Lung microvascular endothelial cell (primary cell): ENCODE measurements at regions not wholly inside any gene's neighbourhood (a gene's known extent, or its start where the extent isn't known, plus 50 kb on each side); places are given as distances from the start of the nearest gene placed in this dataset.
"Not testable (repeated sequence)": the region's sequence is repeated elsewhere in the genome, so short reads cannot be mapped to it uniquely, and the experiment has no call there.

Source experiments
- DNase-seq, 2 donors: peaks; one replicate each; pipeline versions ENCODE4 v3.0.0 to v3.0.0-alpha.2; 2010; ENCODE audit warnings: low read depth in 2 of 2

DNA sequence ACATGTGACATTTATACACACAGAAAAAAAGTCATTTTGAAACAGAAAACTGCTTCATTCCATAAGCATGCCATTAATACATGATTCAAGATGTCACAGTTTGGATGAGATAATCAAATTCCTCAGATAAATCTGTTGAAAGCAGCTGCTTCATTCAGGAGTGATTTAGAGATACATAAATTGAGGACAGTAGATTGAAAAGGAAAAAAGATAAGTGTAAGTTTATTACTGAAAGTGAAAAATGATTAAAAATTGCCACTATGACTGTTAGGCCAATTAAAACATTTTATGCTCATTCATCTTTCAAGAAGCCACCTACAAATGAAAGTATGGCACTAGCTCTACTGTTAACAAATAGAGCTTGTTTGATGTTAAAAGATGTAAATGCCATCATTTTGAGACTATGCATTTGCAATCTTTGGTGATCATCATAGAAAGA, 136.9 kb upstream of the CDK6 start:
- DNase-seq: no peak

DNA sequence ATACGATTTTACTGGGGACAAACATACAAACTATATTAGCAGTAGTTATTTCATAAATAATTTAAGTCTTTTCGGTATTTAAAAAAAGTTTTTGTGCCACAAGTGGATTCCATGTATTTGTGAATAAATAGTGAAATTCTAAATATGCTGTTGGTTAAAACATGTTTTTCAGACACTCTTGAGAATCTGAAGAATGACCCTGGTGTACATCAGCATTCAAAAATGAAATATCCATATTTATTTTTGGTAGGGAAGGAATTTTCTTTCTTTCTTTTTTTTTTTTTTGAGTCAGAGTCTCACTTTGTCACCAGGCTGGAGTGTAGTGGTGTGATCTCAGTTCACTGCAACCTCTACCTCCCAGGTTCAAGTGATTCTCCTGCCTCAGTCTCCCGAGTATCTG, 136.1 kb upstream of the CDK6 start:
- no peak for DNase-seq

DNA sequence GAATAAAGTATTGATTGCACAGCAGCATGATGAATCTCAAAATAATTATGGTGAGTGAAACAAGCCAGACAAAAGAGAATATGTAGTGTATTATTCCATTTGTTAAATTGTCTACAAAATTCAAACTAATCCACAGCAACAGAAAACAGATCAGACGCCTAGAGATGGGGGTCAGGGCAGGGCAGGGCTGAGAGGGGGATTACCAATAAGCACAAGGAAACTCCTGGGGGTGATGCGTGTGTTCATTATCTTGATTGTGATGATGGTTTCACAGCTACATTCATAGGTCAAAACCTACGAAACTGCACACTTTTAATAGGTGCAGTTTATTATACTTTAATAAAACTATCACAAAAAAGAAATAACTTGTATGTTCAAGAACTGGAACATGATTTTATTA, 132.7 kb upstream of the CDK6 start:
- DNase-seq: no peak

DNA sequence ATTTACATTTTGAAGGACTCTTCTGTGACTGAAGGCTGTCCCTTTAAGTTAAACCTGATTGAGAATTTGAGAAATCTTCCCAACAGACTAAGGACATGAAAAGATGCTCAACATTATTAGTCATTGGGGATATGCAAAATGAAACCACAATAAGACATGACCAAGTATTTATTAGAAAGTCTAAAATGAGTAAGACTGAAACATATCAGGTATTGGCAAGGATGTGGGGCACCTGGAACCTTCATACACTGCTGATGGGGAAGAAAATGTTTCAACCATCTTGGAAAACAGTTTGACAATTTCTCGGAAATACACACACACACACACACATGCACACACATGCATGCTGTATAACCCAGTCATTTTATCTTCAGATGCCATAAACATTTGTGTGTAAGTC, 132.1 kb upstream of the CDK6 start:
- DNase-seq: no peak

DNA sequence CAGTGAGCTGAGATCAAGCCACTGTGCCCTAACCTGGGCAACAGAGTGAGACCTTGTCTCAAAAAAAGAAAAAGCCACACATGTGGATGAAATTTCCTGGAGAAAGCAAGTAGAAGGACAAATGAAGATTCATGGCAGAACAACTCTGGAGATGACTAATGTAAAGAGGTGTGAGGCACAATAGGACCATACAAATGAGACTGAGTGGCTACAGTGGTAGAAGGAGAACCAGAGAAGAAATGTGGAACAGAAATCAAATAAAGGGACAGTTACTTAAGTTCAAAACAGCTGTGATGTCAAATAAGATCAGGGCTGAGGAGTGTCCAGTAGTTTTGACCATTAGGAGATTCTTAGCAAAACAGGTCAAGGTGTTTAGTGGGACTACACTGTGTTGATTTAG, 130.9 kb upstream of the CDK6 start:
- DNase-seq: no peak

DNA sequence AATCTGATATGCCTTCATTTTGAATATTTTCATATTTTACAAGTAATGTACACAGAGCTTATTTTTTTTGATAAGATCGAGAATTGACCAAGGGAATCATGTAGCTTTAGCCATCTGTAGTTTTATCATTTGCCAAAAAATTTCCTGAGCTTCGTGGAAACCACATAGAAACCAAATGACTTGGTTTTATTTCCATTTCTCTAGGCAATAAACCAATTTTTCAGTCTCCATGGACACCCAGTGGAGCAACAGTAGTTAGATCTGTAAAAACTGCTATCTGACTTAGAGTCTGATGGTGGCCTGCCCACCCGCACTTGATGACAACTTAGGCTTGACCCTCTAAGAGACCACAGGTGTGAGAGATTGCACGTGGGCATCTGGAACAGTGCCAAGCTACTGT, 127.8 kb upstream of the CDK6 start:
- DNase-seq: no peak

DNA sequence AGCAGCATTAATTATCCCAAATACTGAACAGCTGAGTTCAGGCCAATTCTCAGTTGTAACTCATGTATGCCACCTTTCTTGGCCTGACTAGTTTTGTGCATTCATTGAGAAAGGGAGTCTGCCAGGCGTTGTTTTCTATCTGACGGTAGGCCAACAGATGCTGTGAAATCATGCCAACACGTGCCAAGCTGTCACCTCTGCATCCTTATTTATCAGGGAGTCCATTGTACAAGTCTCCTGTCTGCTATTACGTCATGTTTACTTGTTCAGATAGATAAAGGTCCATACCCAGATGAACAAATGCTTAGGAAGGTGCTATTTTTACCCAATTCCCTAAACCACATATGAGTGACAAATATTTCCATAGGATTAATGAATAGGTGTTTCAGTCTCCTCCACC, 127.2 kb upstream of the CDK6 start:
- no peak for DNase-seq

DNA sequence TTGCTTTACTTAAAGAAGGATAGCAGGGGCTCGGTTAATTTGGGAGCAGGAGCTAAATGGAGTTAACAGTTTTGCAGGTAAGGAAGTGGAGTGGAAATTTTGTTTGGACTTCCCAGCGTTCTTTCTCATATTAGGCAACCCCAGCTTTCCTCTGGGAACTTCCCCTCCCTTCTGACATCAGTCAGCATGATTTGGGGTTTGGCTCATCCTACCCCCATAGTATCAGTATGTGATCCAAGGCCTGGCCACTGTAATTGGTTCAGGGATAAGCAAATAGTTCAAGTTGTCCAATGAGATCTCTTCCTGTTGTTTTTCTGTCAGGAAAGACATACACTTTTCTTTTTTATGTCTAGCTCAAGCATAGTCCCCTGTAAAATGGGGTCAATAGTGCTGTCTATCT, 125.6 kb upstream of the CDK6 start:
- DNase-seq: no peak

DNA sequence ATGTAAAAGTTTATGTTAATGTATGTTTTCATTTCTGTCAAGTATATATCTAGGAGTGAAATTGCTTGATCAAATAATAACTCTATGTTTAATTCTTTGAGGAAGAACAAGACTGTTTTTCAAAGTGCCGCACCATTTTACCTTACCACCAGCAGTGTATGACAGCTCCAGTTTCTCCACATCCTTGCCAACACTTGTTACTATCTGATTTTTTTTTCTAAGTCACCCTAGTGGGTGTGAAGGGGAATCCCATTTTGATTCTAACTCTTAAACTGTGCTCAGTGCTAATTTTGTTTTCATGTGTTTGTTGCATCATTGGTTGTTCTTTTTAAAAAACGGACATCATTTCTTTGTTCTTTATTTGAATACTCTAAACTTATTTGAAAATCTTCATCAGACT, 120.2 kb upstream of the CDK6 start:
- no peak for DNase-seq

DNA sequence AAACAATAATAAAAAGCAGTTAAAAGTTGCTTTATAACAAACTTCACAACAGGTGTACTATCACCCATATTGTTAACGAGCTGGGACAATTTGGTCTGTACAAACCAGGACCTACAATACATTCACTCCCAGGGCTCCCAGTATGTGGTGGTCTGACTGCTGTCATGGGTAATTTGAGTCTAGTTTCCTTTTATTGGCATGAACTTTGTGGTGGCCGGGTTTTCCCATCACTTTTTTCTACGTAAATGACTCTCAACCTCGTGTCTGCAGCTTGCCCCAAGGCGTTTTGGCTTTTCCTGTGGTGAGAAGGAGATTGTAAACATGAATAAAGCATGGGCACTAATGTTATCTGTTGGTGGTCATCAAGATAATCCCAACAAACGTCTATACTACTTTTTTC, 118.7 kb upstream of the CDK6 start:
- DNase-seq: no peak

DNA sequence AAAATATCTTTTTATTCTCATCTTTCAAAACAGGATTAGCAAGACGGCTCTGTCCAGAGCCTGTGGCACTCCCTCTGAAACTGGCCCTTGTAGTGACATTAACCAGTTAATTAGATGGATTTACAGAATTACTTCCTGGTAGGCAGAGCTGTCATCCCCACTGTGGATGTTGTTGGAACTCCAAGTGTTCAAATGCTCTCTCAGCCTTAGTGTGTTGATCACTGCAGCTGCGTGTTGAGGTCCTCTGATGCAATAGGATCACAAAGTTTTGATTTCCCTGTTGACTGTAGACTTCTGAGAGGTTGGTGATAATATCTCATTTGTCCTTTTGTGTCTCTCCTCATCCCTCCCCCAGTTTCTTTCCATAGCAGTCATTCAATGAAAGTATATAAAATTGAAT, 117.3 kb upstream of the CDK6 start:
- no peak for DNase-seq

DNA sequence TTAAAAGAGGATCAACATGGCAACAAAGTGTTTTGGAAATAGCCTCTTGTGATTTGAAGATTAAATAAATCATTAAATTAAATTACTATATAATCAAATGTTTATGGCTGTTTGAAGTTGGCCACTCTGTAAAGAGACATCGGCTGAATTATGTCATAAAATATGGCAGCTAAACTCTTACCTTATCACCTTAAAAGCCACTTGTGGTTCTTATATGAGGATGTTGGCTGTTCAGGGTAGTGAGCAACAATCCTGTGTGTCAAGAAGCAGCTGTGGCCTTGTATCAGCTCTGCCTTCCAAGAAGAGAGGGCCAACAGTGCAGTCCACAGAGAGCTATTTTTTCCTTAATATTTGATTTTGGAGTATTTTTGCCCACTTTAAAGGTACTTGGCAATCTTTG, 113.4 kb upstream of the CDK6 start:
- no peak for DNase-seq

DNA sequence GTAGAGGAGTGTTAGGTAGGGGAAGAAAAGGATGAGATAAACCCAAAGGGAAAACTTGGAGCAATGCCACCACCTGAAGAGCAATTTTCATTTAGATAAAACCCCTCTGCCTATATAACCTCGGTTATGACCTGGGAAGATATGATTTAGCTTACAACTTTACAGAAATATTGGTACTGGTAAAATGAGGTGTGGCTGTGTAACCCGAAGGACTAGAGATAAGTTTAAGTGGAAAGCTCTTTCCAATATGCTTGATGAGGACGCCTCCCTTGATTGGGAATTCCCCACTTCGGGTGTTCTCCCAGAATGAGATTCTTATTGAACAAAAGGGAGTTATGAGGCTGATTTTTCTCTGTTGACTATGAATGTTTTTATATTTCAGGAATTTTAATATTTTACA, 109.5 kb upstream of the CDK6 start:
- DNase-seq: no peak

DNA sequence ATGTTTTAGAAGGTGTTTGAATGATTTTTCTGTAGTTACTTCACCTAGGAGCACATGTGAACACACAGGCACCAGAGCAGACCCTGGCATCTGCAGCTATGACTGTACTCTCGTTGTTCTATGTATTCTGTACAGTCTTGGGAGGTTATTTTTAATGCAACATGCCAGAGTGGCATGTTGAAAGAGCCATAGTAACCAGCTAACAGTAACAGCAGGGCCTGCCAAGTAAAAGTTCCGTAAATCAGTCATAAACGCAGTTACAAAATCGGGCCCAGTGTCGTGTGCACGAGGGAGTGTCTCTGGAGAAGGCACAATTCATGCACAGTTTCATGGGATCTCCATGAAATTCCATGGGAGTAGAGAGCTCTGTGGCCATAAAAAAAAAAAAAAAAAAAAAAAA, 108.3 kb upstream of the CDK6 start:
- no peak for DNase-seq

DNA sequence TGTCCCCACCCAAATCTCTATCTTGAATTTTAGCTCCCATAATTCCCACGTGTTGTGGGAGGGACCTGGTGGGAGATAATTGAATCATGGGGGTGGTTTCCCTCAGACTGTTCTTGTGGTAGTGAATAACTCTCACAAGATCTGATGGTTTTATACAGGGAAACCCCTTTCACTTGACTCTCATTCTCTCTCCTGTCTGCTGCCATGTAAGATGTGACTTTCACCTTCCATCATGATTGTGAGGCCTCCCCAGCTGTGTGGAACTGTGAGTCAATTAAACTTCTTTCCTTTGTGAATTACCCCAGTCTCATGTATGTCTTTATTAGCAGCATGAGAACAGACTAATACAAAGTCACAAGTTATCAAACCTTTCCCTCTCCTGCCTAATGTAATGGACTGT, 106.3 kb upstream of the CDK6 start:
- DNase-seq: not testable (repeated sequence)

DNA sequence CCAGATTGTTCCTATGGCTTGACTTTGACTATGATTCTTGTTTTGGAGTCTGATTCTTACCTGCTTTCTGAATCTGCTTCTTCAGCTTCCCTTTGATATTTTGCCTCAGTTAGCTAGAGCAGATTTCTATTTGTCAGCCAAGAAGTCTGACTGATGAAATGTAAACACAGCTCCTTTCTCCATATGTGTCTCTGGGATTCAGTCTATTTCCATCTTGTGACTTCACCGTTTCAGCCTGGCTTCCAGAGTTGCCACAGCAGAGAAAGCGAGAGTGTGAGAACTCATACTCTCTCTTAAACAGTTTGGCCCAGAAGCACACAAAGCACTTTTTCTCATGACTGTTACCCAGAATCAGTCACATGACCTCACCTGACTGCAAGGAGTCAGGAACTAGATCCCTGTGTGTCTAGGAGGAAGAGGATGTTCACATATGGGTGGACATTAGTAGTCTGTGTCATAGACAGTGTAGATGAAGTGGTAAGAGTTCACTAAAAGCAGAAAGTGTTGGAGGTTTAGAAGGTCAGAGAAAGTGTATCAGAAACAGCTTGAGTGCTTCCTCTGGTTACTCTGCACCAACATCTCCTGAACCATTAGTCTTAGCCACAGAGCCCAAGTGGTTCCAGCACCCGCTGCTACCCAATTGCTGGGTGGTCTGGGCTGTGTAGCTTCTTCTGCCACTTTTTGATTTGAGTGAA, 103.4 kb upstream of the CDK6 start:
- no peak for DNase-seq

DNA sequence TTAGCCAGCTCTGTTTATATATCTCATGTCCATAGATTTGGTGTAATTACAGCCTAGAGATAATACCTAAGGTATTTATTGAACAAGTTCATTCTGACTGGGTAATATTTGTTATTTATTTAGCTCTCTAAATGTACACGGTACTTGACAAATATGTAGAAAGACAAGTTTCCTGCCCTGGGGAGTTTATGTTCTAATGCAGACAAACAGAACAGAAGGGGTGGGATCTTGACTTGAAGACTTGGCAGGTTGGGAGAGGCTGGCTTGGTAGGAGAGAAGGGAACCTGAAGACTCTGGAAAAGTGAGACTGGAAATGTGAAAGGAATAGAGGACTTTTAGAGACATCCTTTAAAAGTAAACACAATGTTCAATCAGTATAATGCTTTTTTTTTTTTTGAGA, 97.7 kb upstream of the CDK6 start:
- no peak for DNase-seq

DNA sequence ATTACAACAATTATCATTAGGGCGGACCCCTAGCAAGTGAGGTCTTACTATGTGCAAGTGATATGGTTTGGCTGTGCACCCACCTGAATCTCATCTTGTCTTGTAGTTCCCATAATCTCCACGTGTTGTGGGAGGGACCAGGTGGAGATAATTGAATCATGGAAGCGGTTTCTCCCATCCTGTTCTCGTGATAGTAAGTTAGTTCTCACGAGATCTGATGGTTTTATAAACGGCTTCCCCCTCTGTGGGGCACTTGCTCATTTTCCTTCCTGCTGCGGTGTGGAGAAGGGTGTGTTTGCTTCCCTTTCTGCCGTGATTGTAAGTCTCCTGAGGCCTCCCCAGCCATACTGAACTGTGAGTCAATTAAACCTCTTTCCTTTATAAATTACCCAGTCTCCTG, 96.1 kb upstream of the CDK6 start:
- no peak for DNase-seq

DNA sequence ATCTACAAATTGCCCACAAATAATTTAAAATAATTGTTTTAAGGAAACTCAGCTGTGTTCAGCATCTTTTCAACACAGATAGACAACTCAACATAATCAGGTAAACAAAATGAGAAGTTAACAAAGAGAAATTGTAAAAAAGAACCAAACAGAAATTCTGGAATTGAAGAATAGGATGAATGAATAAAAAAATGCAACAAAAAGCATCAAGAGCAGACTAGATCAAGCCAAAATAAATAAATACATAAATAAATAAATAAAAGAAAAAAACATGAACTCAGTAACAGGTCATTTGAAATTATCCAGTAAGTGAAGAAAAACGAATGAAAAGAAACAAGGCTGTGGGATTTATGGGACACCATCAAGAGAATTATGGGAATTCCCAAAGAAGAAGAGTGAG, 94.0 kb upstream of the CDK6 start:
- DNase-seq: no peak

DNA sequence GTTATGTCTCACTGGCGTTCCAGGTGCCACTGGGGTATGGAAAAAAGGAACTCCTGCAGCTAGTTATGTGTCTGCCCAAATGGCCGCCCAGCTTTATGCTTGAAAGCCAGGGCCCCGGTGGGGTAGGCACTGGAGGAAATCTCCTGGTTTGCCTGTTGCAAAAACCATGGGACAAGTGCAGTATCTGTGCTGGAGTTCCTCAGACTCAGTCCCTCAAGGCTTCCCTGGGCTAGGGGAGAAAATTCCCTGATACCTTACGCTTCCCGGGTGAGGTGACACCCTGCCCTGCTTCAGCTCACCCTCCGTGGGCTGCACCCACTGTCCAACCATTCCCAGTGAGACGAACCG, 90.3 kb upstream of the CDK6 start:
- DNase-seq: no peak

DNA sequence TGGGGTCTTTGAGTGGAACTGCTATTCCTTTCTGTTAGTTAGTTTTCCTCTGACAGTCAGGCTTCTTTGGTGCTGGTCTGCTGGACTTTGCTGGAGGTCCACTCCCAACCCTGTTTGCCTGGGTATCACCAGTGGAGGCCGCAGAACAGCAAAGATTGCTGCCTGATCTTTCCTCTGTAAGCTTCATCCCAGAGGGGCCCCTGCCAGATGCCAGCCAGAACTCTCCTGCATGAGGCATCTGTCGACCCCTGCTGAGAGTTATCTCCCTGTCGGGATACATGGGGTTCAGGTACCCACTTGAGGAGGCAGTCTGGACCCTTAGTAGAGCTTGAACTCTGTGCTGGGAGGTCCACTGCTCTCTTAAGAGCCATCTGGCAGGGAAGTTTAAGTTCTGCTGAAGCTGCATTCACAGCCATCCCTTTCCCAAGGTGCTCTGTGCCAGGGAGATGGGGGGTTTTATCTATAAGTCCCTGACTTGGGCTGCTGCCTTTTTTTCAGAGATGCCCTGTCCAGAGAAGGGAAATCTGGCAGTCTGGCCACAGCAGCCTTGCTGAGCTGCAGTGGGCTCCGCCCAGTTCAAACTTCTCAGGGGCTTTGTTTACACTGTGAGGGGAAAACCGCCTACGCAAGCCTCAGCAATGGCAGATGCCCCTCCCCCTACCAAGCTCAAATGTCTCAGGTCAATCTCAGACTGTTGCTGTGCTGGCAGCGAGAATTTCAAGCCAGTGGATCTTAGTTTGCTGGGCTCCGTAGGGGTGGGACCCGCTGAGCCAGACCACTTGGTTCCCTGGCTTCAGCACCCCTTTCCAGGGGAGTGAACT, 89.7 kb upstream of the CDK6 start:
- peak in 1 of 2 donors; percentile 11 for DNase-seq

DNA sequence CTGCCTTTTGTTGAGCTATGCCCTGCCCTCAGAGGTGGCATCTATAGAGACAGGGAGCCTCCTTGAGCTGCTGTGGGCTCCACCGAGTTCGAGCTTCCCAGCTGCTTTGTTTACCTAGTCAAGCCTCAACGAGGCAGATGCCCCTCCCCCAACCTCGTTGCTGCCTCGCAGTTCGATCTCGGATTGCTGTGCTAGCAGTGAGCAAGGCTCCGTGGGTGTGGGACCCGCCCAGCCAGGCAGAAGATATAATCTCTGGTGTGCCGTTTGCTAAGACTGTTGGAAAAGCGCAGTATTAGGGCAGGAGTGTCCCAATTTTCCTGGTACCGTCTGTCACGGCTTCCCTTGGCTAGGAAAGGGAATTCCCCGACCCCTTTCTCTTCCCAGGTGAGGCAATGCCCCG, 88.4 kb upstream of the CDK6 start:
- DNase-seq: no peak

DNA sequence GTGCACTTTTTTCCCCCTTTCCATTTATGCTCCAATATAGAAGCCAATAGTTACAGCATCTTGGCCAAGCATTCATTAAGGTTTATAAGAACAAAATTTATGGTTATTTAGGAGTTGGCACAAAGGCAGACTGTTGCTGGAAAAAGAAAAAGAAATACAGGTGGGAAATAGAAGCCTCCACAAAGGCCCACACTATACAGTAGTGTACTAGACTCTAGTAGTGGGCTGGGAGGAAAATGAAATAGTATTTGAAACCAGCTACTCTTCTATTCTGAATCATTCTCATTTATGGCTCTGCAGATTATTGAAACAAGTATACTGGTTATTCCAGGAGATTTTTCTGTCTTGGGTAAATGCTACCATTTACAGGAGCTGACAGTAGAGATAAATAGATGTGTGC, 80.9 kb upstream of the CDK6 start:
- no peak for DNase-seq
